Activated CD4-positive, alpha-beta T cell treated with anti-CD3 and anti-CD28 coated beads for 24 hours (primary cell): ENCODE measurements at regions not wholly inside any gene's neighbourhood (a gene's known extent, or its start where the extent isn't known, plus 50 kb on each side); places are given as distances from the start of the nearest gene placed in this dataset.
"Not testable (repeated sequence)": the region's sequence is repeated elsewhere in the genome, so short reads cannot be mapped to it uniquely, and the experiment has no call there.

Source experiments
- DNase-seq, 2 donors: peaks; one replicate each; pipeline ENCODE4 v3.0.0-alpha.2; 2020; ENCODE audit warnings: low read depth in 2 of 2

DNA sequence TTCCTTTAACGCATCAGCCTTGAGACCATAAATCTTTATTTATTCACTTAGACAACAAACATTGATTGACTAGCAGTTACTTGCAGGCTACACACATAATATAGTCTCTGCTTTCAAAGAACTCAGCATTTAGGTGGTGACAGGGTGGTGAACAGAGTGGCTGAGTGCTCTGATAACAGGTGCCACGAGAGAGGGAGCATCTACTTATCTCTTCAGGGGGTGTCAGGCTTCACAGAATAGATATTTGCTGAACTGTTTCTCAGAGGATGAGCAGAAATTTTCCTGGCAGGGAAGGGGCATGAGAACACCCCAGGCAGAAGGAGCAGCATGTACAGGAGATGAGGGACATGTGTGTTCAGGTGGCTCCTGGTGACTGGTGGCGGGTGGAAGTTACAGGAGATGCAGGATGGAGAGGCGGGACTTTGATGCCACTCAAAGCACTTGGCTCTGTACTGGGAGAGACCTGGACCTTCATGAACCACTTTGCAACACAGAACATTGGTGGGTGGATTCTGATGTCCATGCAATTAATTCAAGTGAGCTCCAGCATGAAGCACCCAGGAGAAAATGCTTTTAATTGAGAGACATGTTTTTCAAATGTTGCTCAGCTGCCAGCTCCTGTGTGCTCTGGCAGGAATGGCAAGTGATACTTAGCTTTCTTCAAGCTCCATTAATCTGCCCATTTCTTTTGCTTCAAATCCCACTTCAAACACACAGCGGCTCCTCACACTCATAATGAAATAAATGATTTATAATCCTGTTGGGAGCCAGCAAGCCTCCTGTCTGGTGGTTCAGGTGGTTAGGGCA is 248.9 kb downstream of the MYCN start:
- DNase-seq = no peak

GRCh38 chr2:16188261-16188890 is 248.0 kb downstream of the MYCN start:
- no peak for DNase-seq

DNA sequence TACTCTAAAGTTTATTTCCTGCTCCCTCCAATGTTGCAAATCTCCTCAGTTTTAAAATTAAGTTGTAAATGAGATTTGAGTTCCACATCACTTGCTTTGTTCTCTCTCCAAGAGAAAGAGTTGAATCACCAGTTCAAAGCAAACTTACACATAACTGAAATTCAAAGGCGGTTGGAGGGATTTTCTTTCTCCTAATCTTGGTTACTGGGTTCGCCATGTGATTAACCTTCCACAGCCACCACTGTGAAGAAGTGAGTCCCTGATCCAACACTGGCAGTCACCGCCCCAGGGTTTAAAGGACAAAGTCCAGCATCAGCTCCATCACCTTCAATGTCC is 247.1 kb downstream of the MYCN start:
- DNase-seq = no peak

- DNase-seq = no peak
Measured at GRCh38 chr2:16186661-16187481, 246.5 kb downstream of the MYCN start.

DNA sequence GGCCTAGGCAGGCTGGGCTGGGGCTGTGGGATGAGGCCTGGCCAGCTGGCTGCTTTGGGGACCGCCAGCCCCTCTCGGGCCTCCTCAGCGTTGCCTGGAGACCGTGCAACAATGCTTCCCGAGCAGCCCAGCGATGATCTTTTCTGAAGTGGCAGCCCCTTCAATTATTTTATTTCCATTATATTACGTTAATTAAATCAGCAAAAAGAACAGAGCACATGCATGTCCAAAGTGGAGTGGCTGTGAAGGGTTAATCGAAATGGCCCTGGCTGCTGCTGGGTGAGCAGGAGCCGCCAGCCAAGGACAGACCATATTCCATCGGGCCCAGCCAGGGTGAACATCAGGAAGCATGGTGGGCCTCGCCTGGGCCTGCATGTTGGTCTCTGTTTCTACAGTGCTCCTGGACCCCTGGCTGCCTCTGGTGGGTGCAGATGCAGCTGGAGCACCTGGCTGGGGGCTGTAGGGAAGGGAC is 245.5 kb downstream of the MYCN start:
- DNase-seq = no peak

- DNase-seq = no peak
Measured at GRCh38 chr2:16184945-16185660, 244.8 kb downstream of the MYCN start.

GRCh38 chr2:16184341-16184890 is 244.1 kb downstream of the MYCN start:
- no peak for DNase-seq

GRCh38 chr2:16183345-16183744 is 243.0 kb downstream of the MYCN start:
- no peak for DNase-seq

- no peak for DNase-seq
Measured at GRCh38 chr2:16182841-16183240, 242.5 kb downstream of the MYCN start.

- DNase-seq = not testable (repeated sequence)
Measured at GRCh38 chr2:16182311-16182815, 242.0 kb downstream of the MYCN start.

- no peak for DNase-seq
Measured at GRCh38 chr2:16181741-16182090, 241.4 kb downstream of the MYCN start.

GRCh38 chr2:16181062-16181740 is 240.9 kb downstream of the MYCN start:
- DNase-seq = no peak

DNA sequence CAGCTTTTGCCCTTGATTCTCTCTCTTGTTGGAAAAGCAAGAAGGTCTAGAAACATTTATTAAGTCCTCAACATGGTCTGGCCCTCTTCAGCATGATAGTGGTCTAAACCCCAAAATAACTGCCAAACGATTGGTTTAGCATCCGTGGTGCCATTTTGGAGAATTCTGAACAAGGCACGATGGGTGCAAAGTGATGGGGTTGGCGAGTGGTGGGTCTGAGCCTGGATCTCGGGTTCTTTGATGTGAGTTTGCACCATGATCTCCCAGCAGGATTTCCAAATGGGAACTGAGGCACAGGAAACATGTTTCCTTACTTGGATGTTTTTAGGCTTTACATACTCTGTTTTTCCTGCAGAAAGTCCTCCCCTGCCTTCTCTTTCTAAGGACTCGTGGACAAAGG is 240.3 kb downstream of the MYCN start:
- DNase-seq = no peak

DNA sequence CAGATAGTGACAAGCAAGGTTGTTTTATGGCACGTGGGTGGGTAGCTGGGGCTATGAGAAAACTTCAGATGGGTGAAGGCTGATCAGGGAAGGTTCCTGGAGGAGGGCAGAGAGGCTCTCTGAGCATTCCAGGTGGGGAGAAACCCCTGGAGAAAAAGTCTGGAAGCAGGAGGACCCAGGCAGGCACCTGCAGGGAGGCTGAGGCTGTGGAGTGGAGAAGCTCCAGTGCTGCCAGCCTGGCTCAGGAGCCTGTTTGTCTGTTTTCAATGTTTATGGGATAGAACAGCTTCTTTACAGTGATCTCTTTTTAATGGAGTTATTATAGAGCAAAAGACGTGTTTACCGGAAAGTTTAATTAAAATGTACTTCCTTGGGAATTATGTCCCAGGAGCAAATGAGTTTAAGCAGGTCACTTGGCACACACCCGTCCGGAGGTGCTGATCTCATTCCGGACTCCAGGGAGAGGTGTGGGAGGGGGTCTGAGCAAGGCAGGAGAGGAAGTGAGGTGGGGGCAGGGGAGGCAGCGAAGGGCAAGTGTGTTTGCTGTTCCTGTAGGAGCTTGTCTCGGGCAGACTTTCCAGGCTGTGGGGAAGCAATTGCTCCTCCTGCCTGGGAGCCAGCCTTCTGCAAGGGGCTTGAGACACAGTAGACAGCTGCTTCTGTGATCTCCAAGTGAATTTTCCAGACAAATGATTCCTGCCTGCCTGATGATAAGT is 239.5 kb downstream of the MYCN start:
- no peak for DNase-seq

DNA sequence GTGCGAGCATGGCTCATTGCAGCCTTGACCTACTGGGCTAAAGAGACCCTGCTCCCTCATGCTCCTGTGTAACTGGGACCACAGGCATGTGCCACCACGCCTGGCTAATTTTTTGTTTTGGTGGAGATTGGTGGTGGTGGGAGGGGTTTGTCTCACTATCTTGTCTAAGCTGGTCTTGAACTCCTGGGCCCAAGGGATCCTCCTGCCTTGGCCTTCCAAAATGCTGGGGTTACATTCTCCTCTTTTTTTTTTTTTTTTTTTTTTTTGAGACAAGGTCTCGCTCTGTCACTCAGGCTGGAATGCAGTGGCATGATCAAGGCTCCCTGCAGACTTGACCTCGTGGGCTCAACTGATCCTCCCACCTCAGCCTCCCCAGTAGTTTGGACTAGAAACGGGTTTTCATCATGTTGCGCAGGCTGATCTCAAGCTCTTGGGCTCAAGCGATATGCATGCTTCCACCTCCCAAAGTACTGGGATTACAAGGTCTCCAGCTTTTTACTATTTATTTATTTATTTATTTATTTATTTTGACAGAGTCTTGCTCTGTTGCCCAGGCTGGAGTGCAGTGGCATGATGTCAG is 238.3 kb downstream of the MYCN start:
- no peak for DNase-seq

DNA sequence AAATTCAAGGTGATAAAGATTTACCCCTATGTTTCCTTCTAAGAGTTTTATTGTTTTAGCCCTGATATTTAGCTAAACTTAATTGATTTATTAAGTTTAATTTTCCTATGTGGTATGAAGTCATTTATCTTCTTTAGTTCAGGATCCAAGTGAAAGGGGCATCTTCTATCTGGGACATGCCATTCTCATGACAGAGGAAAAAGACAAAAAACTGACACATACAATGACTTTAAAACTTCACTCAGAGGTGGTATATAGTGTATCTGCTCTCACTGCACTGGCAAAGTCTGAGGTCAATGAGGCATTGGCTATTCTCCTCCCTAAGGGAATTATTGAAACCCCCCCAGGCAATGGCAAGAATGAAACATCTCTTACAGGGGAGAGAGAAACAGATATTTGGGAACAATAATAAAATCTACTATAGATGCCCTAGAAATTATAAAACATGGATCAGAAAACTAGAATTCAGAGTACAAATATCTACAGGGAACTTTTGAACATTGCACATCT is 237.4 kb downstream of the MYCN start:
- DNase-seq = no peak

DNA sequence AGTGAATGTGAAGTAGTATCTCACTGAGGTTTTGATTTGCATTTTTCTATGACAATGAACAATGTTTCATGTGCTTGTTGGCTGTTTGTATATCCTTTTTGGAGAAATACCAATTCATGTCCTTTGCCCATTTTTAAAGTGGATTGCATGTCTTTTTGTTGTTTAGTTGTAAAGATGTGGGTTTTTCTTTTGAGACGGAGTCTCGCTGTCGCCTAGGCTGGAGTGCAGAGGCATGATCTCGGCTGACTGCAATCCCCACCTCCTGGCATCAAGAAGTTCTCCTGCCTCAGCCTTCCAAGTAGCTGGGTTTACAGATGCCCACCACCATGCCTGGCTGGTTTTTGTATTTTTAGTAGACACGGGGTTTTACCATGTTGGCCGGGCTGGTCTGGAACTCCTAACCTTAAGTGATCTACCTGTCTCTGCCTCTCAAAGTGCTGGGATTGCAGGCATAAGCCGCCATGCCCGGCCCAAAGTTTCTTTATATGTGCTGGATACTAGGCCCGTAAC is 236.7 kb downstream of the MYCN start:
- DNase-seq = no peak

GRCh38 chr2:16175247-16175825 is 235.0 kb downstream of the MYCN start:
- no peak for DNase-seq

DNA sequence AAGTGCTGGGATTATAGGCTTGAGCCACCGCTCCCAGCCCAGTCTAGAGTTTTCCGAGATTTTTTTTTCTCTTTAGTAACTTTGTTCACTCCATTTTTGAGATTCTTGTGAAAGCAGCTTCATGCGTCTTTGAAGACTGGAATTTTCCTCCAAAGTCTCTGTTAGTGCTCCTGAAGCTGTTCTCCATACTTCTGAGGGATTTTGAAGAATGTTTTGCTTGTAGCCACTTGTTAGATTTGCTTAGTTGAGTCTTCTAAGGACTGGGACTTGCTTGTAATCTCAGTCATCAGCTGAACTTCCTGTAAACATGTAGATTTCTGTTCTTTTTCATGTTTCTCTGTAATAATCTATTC is 234.3 kb downstream of the MYCN start:
- no peak for DNase-seq
